GM21619 (cell line): ENCODE measurements at regions not wholly inside any gene's neighbourhood (a gene's known extent, or its start where the extent isn't known, plus 50 kb on each side); places are given as distances from the start of the nearest gene placed in this dataset.
"Not testable (repeated sequence)": the region's sequence is repeated elsewhere in the genome, so short reads cannot be mapped to it uniquely, and the experiment has no call there.

Experiments
- ATAC-seq: cut with Tn5 transposase; IDR thresholded peaks from one replicate; pipeline ENCODE4 v1.9.1; 2021; ENCODE audit not compliant: unreplicated experiment

DNA sequence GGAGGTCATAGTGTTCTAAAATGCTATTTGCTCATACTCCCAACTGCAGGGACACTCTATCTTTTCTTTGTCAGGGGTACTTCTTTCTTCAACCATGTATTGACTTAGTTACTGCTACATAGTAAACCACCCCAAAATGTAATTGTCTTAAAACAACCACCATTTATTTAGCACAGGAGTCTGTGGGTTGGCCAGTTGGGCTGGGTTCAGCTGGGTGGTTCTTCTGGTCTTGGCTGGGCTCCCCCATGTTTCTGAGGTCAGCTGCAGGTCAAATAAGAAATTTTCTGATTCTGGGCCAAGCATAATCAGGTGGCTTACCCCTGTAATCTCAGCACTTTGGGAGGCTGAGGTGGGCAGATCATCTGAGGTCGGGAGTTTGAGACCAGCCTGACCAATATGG lies 220.0 kb upstream of the BTBD3 start:
- no peak for ATAC-seq

DNA sequence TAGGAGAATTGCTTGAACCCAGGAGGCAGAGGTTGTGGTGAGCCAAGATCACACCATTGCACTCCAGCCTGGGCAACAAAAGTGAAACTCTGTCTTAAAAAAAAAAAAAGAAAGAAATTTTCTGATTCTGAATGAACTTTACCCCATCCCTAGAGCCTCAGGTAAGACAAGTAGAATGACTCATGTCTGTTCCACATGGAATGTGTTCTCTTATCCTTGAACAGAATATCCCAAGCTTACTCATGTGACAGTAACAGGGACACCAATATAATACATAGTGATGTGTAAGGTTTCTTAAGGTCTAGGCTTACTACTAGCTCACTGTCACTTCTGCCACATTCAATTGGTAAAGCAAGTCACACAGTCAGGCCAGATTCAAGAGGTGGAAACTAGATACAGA lies 219.6 kb upstream of the BTBD3 start:
- no peak for ATAC-seq

- no peak for ATAC-seq
These were observed 216.9 kb upstream of the BTBD3 start for GRCh38 chr20:11700831-11701230.

DNA sequence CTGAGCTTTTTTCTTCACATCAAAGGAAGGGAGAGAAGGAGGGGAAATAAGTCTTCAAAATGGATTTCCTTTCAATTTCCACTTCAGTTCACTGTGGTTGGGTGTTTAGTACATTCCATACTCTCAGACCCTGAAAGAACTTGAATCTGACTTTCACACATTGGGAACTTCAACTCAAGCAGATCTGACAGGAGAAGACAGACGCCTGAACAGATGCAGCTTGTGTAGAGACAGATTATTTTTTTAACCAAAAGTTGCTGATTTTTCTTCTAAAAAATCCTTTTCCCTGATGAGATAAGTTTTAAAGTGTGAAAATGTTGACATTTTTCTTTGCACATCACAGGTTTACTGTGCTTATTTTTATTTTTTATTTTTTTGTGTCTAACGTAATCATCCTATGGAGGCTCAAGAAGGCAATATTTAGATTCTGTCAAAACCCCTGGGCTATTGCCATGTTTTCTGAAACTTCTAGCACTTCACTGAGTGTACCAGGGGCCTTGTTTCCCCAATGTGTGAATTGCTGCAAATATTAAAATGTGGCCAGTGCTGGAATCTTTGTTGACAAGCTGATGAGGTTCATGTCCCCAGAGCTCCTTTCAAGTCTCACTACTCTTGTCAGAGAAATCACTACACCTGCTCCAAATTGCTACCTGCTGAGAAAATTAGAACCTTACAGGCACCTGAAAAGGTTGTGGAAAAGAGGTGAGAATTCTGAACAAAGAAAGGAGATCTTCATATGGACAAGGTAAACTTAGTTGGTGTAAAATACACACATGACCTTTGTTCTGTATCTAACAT lies 214.8 kb upstream of the BTBD3 start:
- ATAC-seq: no peak

GRCh38 chr20:11705512-11705911 lies 212.2 kb upstream of the BTBD3 start:
- no peak for ATAC-seq

DNA sequence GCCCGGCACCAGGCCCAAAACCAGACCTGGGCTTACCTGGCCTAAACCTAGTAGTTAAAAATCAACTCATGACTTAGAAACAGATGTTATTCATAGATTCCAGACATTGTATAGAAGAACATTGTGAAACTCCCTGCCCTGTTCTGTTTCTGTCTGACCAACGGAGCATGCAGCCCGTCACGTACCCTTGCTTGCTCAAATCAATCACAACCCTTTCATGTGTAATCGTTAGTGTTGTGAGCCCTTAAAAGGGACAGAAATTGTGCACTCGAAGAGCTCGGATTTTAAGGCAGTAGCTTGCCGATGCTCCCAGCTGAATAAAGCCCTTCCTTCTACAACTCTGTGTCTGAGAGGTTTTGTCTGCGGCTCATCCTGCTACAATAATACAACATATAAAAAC lies 209.5 kb upstream of the BTBD3 start:
- not testable (repeated sequence) for ATAC-seq

DNA sequence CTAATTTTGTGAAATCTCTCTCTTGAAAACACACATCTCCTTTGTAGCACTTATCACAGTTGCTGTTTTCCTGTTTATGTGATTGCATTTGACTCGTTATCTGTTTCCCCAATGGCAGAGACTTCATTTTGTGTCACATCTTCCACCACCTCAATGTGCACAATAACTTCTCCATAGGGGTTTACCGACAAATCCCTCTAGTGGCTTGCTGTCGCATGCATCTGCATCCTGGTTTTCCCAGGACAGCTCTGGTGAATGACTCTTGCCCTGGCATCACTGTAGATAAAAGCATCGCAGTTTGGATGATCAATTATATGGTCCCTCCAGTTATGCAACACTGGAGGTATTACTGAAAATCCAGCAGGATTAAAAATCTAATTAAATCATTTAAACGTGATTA lies 206.5 kb upstream of the BTBD3 start:
- no peak for ATAC-seq

- ATAC-seq: no peak
These were observed 205.0 kb upstream of the BTBD3 start for GRCh38 chr20:11712639-11713160.

- no peak for ATAC-seq
These were observed 202.8 kb upstream of the BTBD3 start for GRCh38 chr20:11714886-11715285.

DNA sequence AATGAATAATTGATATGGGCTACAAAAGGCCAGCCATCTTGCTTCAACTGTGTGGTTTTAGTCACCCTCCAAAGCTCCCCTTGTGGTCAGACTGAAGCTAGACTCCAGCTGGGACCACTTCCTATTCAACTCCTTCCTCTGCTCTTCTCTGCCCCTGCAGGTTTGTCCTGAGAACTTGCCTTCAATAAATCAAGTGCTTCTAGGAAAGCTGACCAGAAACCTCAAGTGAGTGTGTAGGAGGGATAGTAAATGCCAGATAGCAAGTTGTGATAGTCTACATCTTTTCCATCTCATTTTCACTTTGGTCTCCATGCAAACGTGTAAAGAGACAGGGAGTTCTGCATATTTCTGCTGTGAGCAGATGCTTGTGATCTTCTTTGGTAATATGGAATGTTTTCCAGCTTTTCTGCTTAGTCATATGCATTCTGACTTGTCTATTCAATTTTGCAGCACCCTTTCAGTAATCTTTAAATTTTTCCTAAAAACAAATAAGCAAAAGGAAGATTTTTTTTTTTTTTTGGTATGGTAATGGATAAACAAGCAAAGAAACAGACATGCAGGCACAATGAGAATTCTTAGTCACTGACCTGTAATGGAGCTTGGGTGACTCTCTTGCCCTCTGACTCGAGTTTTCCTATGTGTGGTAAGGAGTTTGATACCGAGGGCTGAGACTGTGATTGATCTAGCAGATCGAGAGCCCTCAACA lies 201.3 kb upstream of the BTBD3 start:
- ATAC-seq: no peak

- no peak for ATAC-seq
These were observed 200.8 kb upstream of the BTBD3 start for GRCh38 chr20:11716945-11717248.

DNA sequence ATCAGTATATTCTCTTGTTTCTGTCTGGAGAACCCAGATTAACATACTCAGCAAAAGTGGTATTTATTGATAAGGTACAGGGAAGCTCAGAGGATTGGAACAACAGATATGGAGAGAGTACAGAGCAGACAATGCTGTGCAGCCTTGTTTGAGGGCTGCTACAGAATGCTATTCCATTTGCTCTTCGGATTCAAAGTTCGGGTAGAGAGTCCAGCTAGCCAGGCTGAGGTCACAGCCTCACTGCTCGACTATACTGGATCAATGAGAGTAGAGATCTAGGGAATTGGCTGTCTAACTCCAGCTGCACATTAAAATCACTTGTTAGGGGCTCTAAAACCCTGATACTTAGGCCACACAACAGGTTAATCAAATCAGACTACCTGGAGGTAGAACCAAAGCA lies 200.1 kb upstream of the BTBD3 start:
- ATAC-seq: no peak

DNA sequence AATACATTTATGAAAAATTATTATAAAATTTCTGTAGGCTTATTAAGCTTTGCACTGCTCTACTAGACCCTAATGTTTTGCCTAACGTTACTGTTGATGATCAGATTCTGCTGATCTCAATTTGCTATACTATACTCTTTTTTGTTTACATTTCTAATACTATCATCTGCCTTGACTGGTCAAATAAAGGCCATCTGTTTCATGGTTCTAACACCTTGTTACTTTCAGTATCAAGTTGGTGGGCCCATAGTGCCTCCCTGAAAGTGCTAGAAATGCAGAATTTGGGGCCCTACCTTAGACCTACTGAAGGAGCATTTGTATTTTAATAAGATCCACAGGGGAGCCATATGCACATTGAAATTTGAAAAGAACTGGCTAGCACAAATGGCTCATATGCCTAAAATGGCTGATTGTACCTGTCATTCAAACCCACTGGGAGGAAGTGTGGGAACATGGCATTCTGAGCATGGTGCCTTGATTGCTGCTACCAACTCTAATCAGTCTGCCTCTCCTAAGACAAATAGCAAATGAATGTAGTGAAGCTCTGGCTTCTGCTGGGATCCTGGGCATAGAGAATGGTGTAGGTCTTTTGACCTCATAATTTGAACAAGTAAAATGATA lies 199.1 kb upstream of the BTBD3 start:
- ATAC-seq: no peak

- no peak for ATAC-seq
These were observed 198.5 kb upstream of the BTBD3 start for GRCh38 chr20:11719153-11719552.

DNA sequence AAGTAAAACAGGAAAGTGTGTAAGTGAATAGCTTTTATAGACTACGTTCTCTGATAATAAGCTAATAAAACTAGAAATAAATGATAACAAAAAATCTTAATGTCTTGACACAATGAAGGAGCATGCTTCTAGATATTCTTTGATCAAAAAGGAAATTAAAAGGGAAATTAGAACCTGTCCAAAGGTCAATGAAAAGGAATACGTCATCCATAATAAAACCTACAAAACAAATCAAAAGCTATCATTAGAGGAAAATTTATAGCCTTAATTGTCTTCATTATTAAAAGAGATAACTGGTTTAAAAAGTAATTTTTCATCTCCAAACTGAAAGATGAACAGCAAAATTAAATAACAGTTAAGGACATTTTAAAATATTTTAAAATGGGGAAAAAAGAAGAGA lies 196.3 kb upstream of the BTBD3 start:
- no peak for ATAC-seq

GRCh38 chr20:11724097-11724496 lies 193.6 kb upstream of the BTBD3 start:
- no peak for ATAC-seq

- ATAC-seq: no peak
These were observed 191.7 kb upstream of the BTBD3 start for GRCh38 chr20:11726026-11726425.

DNA sequence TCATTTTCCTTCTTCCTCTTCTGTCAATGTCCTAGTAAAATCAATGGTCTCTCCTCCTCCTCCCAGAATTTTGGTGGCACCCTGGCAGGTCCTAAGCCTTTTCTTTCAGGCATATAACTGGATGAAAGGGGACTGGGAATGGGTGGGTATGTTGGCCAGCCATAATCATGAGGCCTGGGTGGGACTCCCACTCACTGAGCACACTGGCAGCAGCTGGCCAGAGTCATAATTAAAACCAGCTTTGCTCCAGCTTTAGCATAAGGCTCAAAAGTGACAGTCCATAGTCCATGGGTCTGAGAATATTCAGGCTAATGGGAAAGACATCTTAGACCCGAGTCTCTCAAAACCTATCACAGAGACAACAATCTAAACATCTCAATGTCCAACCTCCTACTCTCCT lies 190.0 kb upstream of the BTBD3 start:
- no peak for ATAC-seq

DNA sequence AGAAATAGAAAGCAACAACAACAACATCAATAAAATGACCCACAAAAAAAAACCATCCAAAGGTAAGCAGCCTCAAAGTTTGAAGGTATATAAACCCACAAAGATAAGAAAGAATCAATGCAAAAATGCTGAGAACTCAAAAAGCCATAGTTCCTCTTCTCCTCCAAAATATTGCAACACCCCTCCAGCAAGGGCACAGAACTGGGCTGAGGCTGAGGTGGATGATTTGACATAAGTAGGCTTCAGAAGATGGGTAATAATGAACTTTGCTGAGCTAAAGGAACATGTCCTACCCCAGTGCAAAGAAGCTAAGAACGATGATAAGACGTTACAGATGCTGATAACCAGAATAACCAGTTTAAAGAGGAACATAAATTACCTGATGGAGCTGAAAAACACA lies 188.8 kb upstream of the BTBD3 start:
- ATAC-seq: no peak

- no peak for ATAC-seq
These were observed 187.9 kb upstream of the BTBD3 start for GRCh38 chr20:11729806-11730205.

- ATAC-seq: no peak
These were observed 183.3 kb upstream of the BTBD3 start for GRCh38 chr20:11734431-11734830.

DNA sequence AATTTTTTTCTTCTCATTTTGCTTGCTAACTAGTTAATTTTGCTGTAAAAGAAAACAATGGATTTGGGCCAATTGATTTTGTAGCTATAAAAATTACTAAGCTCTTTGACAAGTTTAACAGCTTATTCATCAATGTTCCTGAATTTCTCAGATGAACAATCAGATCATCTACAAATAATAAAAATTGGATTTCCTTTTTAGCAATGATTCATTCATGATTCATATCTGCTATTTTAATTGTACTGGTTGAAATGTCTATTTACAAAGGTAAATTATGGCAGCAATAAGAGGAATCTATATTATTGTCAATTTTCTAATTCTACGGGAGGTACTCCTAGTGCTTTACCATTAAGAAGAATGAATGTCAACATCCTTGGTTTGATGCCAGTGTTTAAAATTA lies 178.8 kb upstream of the BTBD3 start:
- no peak for ATAC-seq
